ENCODE measurements at regions not wholly inside any gene's neighbourhood (a gene's known extent, or its start where the extent isn't known, plus 50 kb on each side); places are given as distances from the start of the nearest gene placed in this dataset.
A peak's percentile ranks its signal among the peaks of the same experiment; 100 is the strongest.

GRCh38 chr2:129658430-129658829, 321.0 kb upstream of the RAB6C start:
- CTCF ChIA-PET (ENCODE audit: low intra/inter-chr PET ratio, low total read pairs): no interaction called here
- no peaks in the 10 kb centered on the region for H3K27me3 ChIP-seq (ENCODE audit: control insufficient read depth in 1 of 2, insufficient read depth in 2 of 2, low read length in 2 of 2)
- no peak overlapping the region for H3K4me3 ChIP-seq (replicated peaks in 1 of 3; ENCODE audit: insufficient read depth in 1 of 3, low read depth in 2 of 3, low read length in 3 of 3)
- no TSS peak for BruUV-seq (replicated peaks)
- DNase-seq (ENCODE audit: low spot score) (no peak), FAIRE-seq (no peak), ATAC-seq (no peak)
- H3K4me1 ChIP-seq (ENCODE audit: insufficient read depth, low read length): 0 out of 2 replicates have a peak, but pooled peaks cover 4% of the 10 kb centered on the region
- POLR2A ChIA-PET: no interaction called here
- intact Hi-C loops (cut with micrococcal nuclease; ENCODE audit: unreplicated experiment) (no loop called here), in situ Hi-C loops (cut with HindIII; ENCODE audit: extremely low pct_ligation_motif_present, low pct_unique_long_range_greater_than_20kb) (no loop called here)
- no peak overlapping the region for H2AFZ ChIP-seq (ENCODE audit: low read length)
- H3K79me2 ChIP-seq (ENCODE audit: insufficient read depth, low read length): no peaks in the 10 kb centered on the region
- no peak overlapping the region for H3K27ac ChIP-seq (ENCODE audit: extremely low read length, insufficient read depth, low read length)
- no peaks in the 10 kb centered on the region; the same call in 1 of the 2 replicates for H4K20me1 ChIP-seq (ENCODE audit: insufficient read depth, low read length)
- TF ChIP-seq ZZZ3 (CRISPR knock-in tag; IDR thresholded peaks at IDR 0.05; ENCODE audit: borderline replicate concordance): no peak
- peak; percentile 70; the same call in 1 of the 2 replicates for TF ChIP-seq ZFP1 (CRISPR knock-in tag; IDR thresholded peaks at IDR 0.05)
- WGBS (ENCODE audit: low lambda C conversion rate): 49% methylated on average over 5 of the region's 5 CpGs
- no peak overlapping the region for H3K9ac ChIP-seq (ENCODE audit: insufficient read depth, low read depth, low read length)
- H3K4me2 ChIP-seq (ENCODE audit: low read depth, low read length): no peak overlapping the region
- H3K36me3 ChIP-seq (replicated peaks in 1 of 2; ENCODE audit: control insufficient read depth in 1 of 2, insufficient read depth in 2 of 2, low read length in 2 of 2): no peaks in the 10 kb centered on the region
- H3K9me3 ChIP-seq (ENCODE audit: low read length): peaks cover 3% of the 10 kb centered on the region; the same call in 1 of the 2 replicates

GRCh38 chr2:129661935-129662334, 317.5 kb upstream of the RAB6C start:
- Histone ChIP-seq H2AFZ (ENCODE audit: low read length) (no peak overlapping the region), H3K27ac (ENCODE audit: extremely low read length, insufficient read depth, low read length) (no peak overlapping the region), H3K4me1 (ENCODE audit: insufficient read depth, low read length) (0 out of 2 replicates have a peak, but pooled peaks cover under 1% of the 10 kb centered on the region), H3K27me3 (ENCODE audit: control insufficient read depth in 1 of 2, insufficient read depth in 2 of 2, low read length in 2 of 2) (no peaks in the 10 kb centered on the region), H3K9me3 (ENCODE audit: low read length) (peaks cover 3% of the 10 kb centered on the region; the same call in 1 of the 2 replicates), H3K79me2 (ENCODE audit: insufficient read depth, low read length) (no peaks in the 10 kb centered on the region), H3K4me2 (ENCODE audit: low read depth, low read length) (no peak overlapping the region), H3K36me3 (replicated peaks in 1 of 2; ENCODE audit: control insufficient read depth in 1 of 2, insufficient read depth in 2 of 2, low read length in 2 of 2) (no peaks in the 10 kb centered on the region), H3K4me3 (replicated peaks in 1 of 3; ENCODE audit: insufficient read depth in 1 of 3, low read depth in 2 of 3, low read length in 3 of 3) (no peak overlapping the region), H4K20me1 (ENCODE audit: insufficient read depth, low read length) (no peaks in the 10 kb centered on the region; the same call in 1 of the 2 replicates), H3K9ac (ENCODE audit: insufficient read depth, low read depth, low read length) (no peak overlapping the region)
- in situ Hi-C loops (cut with HindIII; ENCODE audit: extremely low pct_ligation_motif_present, low pct_unique_long_range_greater_than_20kb) (no loop called here), intact Hi-C loops (cut with micrococcal nuclease; ENCODE audit: unreplicated experiment) (no loop called here)
- WGBS (ENCODE audit: low lambda C conversion rate): 40% methylated on average over 1 of the region's 1 CpG
- ATAC-seq (no peak), FAIRE-seq (no peak), DNase-seq (ENCODE audit: low spot score) (no peak)
- CTCF ChIA-PET (ENCODE audit: low intra/inter-chr PET ratio, low total read pairs): no interaction called here
- no TSS peak for BruUV-seq (replicated peaks)
- POLR2A ChIA-PET: no interaction called here
- no peak for TF ChIP-seq PBX2 (CRISPR knock-in tag; IDR thresholded peaks at IDR 0.05)
- TF ChIP-seq CHD2 (IDR thresholded peaks at IDR 0.05; ENCODE audit: low read depth, low read length): no peak
- TF ChIP-seq ZMYM3 (CRISPR knock-in tag; IDR thresholded peaks at IDR 0.05): no peak
- no peak for TF ChIP-seq ZNF746 (CRISPR knock-in tag; IDR thresholded peaks at IDR 0.05)
- no peak for TF ChIP-seq ATRX (CRISPR knock-in tag; IDR thresholded peaks at IDR 0.05; ENCODE audit: borderline replicate concordance)
- TF ChIP-seq GRHL1 (CRISPR knock-in tag; conservative IDR thresholded peaks at IDR 0.05): no peak
- TF ChIP-seq NFIB (CRISPR knock-in tag; IDR thresholded peaks at IDR 0.05; ENCODE audit: borderline replicate concordance): no peak
- TF ChIP-seq ZNF574 (CRISPR knock-in tag; IDR thresholded peaks at IDR 0.05): no peak
- TF ChIP-seq ZFAT (CRISPR knock-in tag; conservative IDR thresholded peaks at IDR 0.05): no peak
